Epithelial cell of proximal tubule (primary cell): ENCODE measurements at regions not wholly inside any gene's neighbourhood (a gene's known extent, or its start where the extent isn't known, plus 50 kb on each side); places are given as distances from the start of the nearest gene placed in this dataset.

ENCODE experiments used
- DNase-seq: peaks from one replicate; pipeline ENCODE4 v3.0.0-alpha.2; 2011; ENCODE audit warnings: low read depth
- H3K4me3 ChIP-seq: 2 replicates; pipeline ENCODE4 v1.5.1; 2011; ENCODE audit warnings: low read depth, mild to moderate bottlenecking, low read length
- CTCF ChIP-seq: conservative IDR thresholded peaks from 2 replicates; pipeline ENCODE4 v1.5.1; 2012; ENCODE audit warnings: low read depth, mild to moderate bottlenecking, low read length

- no peak overlapping the region for H3K4me3 ChIP-seq
- DNase-seq, result no peak
- no peak for TF ChIP-seq CTCF
Measured at GRCh38 chr13:70333752-70334151, 225.5 kb upstream of the KLHL1 start.

- no peak for TF ChIP-seq CTCF
- DNase-seq, result no peak
- no peak overlapping the region for H3K4me3 ChIP-seq
Measured at GRCh38 chr13:70330697-70331361, 222.6 kb upstream of the KLHL1 start.

- no peak for DNase-seq
- TF ChIP-seq CTCF, result no peak
- no peak overlapping the region for H3K4me3 ChIP-seq
Measured at GRCh38 chr13:70324519-70324918, 216.3 kb upstream of the KLHL1 start.

GRCh38 chr13:70311191-70311590, 202.9 kb upstream of the KLHL1 start:
- H3K4me3 ChIP-seq, result no peak overlapping the region
- no peak for DNase-seq
- no peak for TF ChIP-seq CTCF

- TF ChIP-seq CTCF, result peak; percentile 74
Measured at GRCh38 chr13:70310396-70311119, 202.3 kb upstream of the KLHL1 start.

GRCh38 chr13:70297189-70297616, 189.0 kb upstream of the KLHL1 start:
- H3K4me3 ChIP-seq, result no peak overlapping the region
- DNase-seq, result no peak
- TF ChIP-seq CTCF, result no peak

More at GRCh38 chr13:70310396-70311119, 202.3 kb upstream of the KLHL1 start:
- no peak overlapping the region for H3K4me3 ChIP-seq
- peak; percentile 22 for DNase-seq
